ENCODE measurements at regions not wholly inside any gene's neighbourhood (a gene's known extent, or its start where the extent isn't known, plus 50 kb on each side); places are given as distances from the start of the nearest gene placed in this dataset.

- TF ChIP-seq, protein P1, sequence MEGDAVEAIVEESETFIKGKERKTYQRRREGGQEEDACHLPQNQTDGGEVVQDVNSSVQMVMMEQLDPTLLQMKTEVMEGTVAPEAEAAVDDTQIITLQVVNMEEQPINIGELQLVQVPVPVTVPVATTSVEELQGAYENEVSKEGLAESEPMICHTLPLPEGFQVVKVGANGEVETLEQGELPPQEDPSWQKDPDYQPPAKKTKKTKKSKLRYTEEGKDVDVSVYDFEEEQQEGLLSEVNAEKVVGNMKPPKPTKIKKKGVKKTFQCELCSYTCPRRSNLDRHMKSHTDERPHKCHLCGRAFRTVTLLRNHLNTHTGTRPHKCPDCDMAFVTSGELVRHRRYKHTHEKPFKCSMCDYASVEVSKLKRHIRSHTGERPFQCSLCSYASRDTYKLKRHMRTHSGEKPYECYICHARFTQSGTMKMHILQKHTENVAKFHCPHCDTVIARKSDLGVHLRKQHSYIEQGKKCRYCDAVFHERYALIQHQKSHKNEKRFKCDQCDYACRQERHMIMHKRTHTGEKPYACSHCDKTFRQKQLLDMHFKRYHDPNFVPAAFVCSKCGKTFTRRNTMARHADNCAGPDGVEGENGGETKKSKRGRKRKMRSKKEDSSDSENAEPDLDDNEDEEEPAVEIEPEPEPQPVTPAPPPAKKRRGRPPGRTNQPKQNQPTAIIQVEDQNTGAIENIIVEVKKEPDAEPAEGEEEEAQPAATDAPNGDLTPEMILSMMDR (IDR thresholded peaks at IDR 0.05), result no peak
- no peak for TF ChIP-seq POLR2A (IDR thresholded peaks at IDR 0.05)
These were observed 1056.6 kb upstream of the NXPH2 start for GRCh38 chr2:139836769-139837168.
